Memory B cell (primary cell): ENCODE measurements at regions not wholly inside any gene's neighbourhood (a gene's known extent, or its start where the extent isn't known, plus 50 kb on each side); places are given as distances from the start of the nearest gene placed in this dataset.

Experiments used
- ATAC-seq: fragments of 150-1000 bp; cut with Tn5 transposase; 2 replicates; pipeline ENCODE4 v1.10.0; 2021; ENCODE audit warnings: low read depth, mild to moderate bottlenecking, moderate library complexity
- DNase-seq, 2 donors: peaks; one replicate each; pipeline ENCODE4 v3.0.0; 2022; ENCODE audit warnings: low spot score in 2 of 2
- H3K27ac Mint-ChIP-seq: one replicate; pipeline ENCODE4 v1.8.0; 2022; ENCODE audit warnings: mild to moderate bottlenecking, moderate library complexity, mixed read lengths
- H3K27me3 Mint-ChIP-seq: one replicate; pipeline ENCODE4 v1.8.0; 2022; ENCODE audit warnings: mixed read lengths
- H3K36me3 Mint-ChIP-seq: one replicate; pipeline ENCODE4 v1.8.0; 2022; ENCODE audit warnings: mild to moderate bottlenecking, mixed read lengths
- H3K4me1 Mint-ChIP-seq: one replicate; pipeline ENCODE4 v1.8.0; 2022; ENCODE audit warnings: mixed read lengths
- H3K4me3 Mint-ChIP-seq: one replicate; pipeline ENCODE4 v1.8.0; 2022; ENCODE audit warnings: mild to moderate bottlenecking, moderate library complexity, mixed read lengths
- H3K9me3 Mint-ChIP-seq: one replicate; pipeline ENCODE4 v1.8.0; 2022; ENCODE audit warnings: mixed read lengths

- H3K4me1 Mint-ChIP-seq = peaks cover 22% of the 10 kb centered on the region
- DNase-seq = no peak
- H3K27ac Mint-ChIP-seq = no peak overlapping the region
- H3K27me3 Mint-ChIP-seq = peaks cover 9% of the 10 kb centered on the region
- H3K36me3 Mint-ChIP-seq = no peaks in the 10 kb centered on the region
- no peak for ATAC-seq
- H3K9me3 Mint-ChIP-seq = no peaks in the 10 kb centered on the region
- H3K4me3 Mint-ChIP-seq = no peak overlapping the region
These were observed 203.9 kb upstream of the PRDM1 start for GRCh38 chr6:105882121-105882803.

- Mint-ChIP-seq H3K27ac (no peak overlapping the region), H3K4me3 (no peak overlapping the region), H3K27me3 (peaks cover 9% of the 10 kb centered on the region), H3K4me1 (peaks cover 22% of the 10 kb centered on the region), H3K36me3 (no peaks in the 10 kb centered on the region), H3K9me3 (no peaks in the 10 kb centered on the region)
- DNase-seq (no peak), ATAC-seq (no peak)
These were observed 204.5 kb upstream of the PRDM1 start for GRCh38 chr6:105881608-105882007.

- peaks cover 9% of the 10 kb centered on the region for H3K27me3 Mint-ChIP-seq
- no peaks in the 10 kb centered on the region for H3K36me3 Mint-ChIP-seq
- H3K27ac Mint-ChIP-seq = peak overlapping the region; percentile 39
- DNase-seq (peak in 1 of 2 donors; percentile 36), ATAC-seq (peak; percentile 88)
- H3K4me1 Mint-ChIP-seq = peaks cover 29% of the 10 kb centered on the region
- peak overlapping the region; percentile 55 for H3K4me3 Mint-ChIP-seq
- H3K9me3 Mint-ChIP-seq = no peaks in the 10 kb centered on the region
These were observed 206.1 kb upstream of the PRDM1 start for GRCh38 chr6:105880030-105880492.

GRCh38 chr6:105879146-105879545 is 207.0 kb upstream of the PRDM1 start:
- no peak overlapping the region for H3K27ac Mint-ChIP-seq
- peaks cover 9% of the 10 kb centered on the region for H3K27me3 Mint-ChIP-seq
- H3K4me1 Mint-ChIP-seq = peaks cover 30% of the 10 kb centered on the region

GRCh38 chr6:105875974-105876640 is 210.0 kb upstream of the PRDM1 start:
- DNase-seq = no peak
- no peaks in the 10 kb centered on the region for H3K9me3 Mint-ChIP-seq
- H3K4me3 Mint-ChIP-seq = no peak overlapping the region
- no peaks in the 10 kb centered on the region for H3K36me3 Mint-ChIP-seq
- peak overlapping the region; percentile 56 for H3K27ac Mint-ChIP-seq
- ATAC-seq = no peak
- H3K4me1 Mint-ChIP-seq = peaks cover 23% of the 10 kb centered on the region
- peaks cover 8% of the 10 kb centered on the region for H3K27me3 Mint-ChIP-seq

More at GRCh38 chr6:105879146-105879545, 207.0 kb upstream of the PRDM1 start:
- Mint-ChIP-seq H3K9me3 (no peaks in the 10 kb centered on the region), H3K4me3 (no peak overlapping the region), H3K36me3 (no peaks in the 10 kb centered on the region)
- no peak for ATAC-seq
- no peak for DNase-seq

GRCh38 chr6:105874835-105875626 is 211.1 kb upstream of the PRDM1 start:
- Mint-ChIP-seq H3K9me3 (no peaks in the 10 kb centered on the region), H3K36me3 (no peaks in the 10 kb centered on the region), H3K4me3 (no peak overlapping the region), H3K27me3 (peaks cover 6% of the 10 kb centered on the region), H3K27ac (peak overlapping the region; percentile 28), H3K4me1 (peaks cover 19% of the 10 kb centered on the region)
- no peak for DNase-seq
- peak; percentile 31 for ATAC-seq

GRCh38 chr6:105873799-105874198 is 212.3 kb upstream of the PRDM1 start:
- H3K9me3 Mint-ChIP-seq = no peaks in the 10 kb centered on the region
- H3K27me3 Mint-ChIP-seq = peaks cover 6% of the 10 kb centered on the region
- H3K4me3 Mint-ChIP-seq = no peak overlapping the region
- no peak for DNase-seq
- H3K36me3 Mint-ChIP-seq = no peaks in the 10 kb centered on the region
- no peak for ATAC-seq
- no peak overlapping the region for H3K27ac Mint-ChIP-seq
- peaks cover 22% of the 10 kb centered on the region for H3K4me1 Mint-ChIP-seq

- Mint-ChIP-seq H3K36me3 (no peaks in the 10 kb centered on the region), H3K4me1 (peaks cover 23% of the 10 kb centered on the region), H3K27ac (no peak overlapping the region), H3K9me3 (no peaks in the 10 kb centered on the region), H3K27me3 (peaks cover 5% of the 10 kb centered on the region), H3K4me3 (no peak overlapping the region)
- DNase-seq = no peak
- no peak for ATAC-seq
These were observed 212.9 kb upstream of the PRDM1 start for GRCh38 chr6:105873211-105873704.

GRCh38 chr6:105872249-105872648 is 213.9 kb upstream of the PRDM1 start:
- Mint-ChIP-seq H3K9me3 (no peaks in the 10 kb centered on the region), H3K4me1 (peaks cover 23% of the 10 kb centered on the region), H3K4me3 (no peak overlapping the region), H3K27me3 (peaks cover 3% of the 10 kb centered on the region), H3K36me3 (no peaks in the 10 kb centered on the region), H3K27ac (no peak overlapping the region)
- no peak for DNase-seq
- ATAC-seq = no peak

GRCh38 chr6:105871542-105871941 is 214.6 kb upstream of the PRDM1 start:
- ATAC-seq = no peak
- Mint-ChIP-seq H3K27me3 (peaks cover 3% of the 10 kb centered on the region), H3K27ac (no peak overlapping the region), H3K4me3 (no peak overlapping the region), H3K4me1 (peaks cover 26% of the 10 kb centered on the region), H3K9me3 (no peaks in the 10 kb centered on the region), H3K36me3 (no peaks in the 10 kb centered on the region)
- DNase-seq = no peak

- no peak for ATAC-seq
- Mint-ChIP-seq H3K4me3 (no peak overlapping the region), H3K27ac (no peak overlapping the region), H3K9me3 (no peaks in the 10 kb centered on the region), H3K4me1 (peaks cover 17% of the 10 kb centered on the region), H3K27me3 (peaks cover 6% of the 10 kb centered on the region), H3K36me3 (no peaks in the 10 kb centered on the region)
- no peak for DNase-seq
These were observed 216.2 kb upstream of the PRDM1 start for GRCh38 chr6:105869835-105870440.

GRCh38 chr6:105868823-105869460 is 217.2 kb upstream of the PRDM1 start:
- ATAC-seq (no peak), DNase-seq (no peak)
- H3K4me3 Mint-ChIP-seq = no peak overlapping the region
- no peaks in the 10 kb centered on the region for H3K9me3 Mint-ChIP-seq
- peaks cover 16% of the 10 kb centered on the region for H3K4me1 Mint-ChIP-seq
- no peaks in the 10 kb centered on the region for H3K36me3 Mint-ChIP-seq
- peaks cover 6% of the 10 kb centered on the region for H3K27me3 Mint-ChIP-seq
- no peak overlapping the region for H3K27ac Mint-ChIP-seq

GRCh38 chr6:105867821-105868220 is 218.3 kb upstream of the PRDM1 start:
- peaks cover 6% of the 10 kb centered on the region for H3K27me3 Mint-ChIP-seq
- H3K27ac Mint-ChIP-seq = no peak overlapping the region
- H3K4me1 Mint-ChIP-seq = peaks cover 17% of the 10 kb centered on the region
- no peak for ATAC-seq
- H3K36me3 Mint-ChIP-seq = no peaks in the 10 kb centered on the region
- H3K4me3 Mint-ChIP-seq = no peak overlapping the region
- H3K9me3 Mint-ChIP-seq = no peaks in the 10 kb centered on the region
- no peak for DNase-seq
